GM23338 (cell line): ENCODE measurements at regions not wholly inside any gene's neighbourhood (a gene's known extent, or its start where the extent isn't known, plus 50 kb on each side); places are given as distances from the start of the nearest gene placed in this dataset.

Source experiments
- ATAC-seq: fragments of 200-7000 bp; cut with Tn5 transposase; 3 replicates; pipeline ENCODE4 v1.9.1; 2020
- DNase-seq: peaks from one replicate; pipeline ENCODE4 v3.0.0-alpha.2; 2015; ENCODE audit warnings: low spot score
- H2AFZ ChIP-seq: fragments of 200-600 bp; sonication (generic); 2 replicates; pipeline ENCODE4 v1.8.0; 2016; ENCODE audit warnings: antibody characterized with exemption, mild to moderate bottlenecking, moderate library complexity
- H3F3A ChIP-seq: fragments of 200-600 bp; sonication (generic); replicated peaks from 2 replicates; pipeline ENCODE4 v1.8.0; 2017; ENCODE audit warnings: antibody characterized with exemption, mixed run types, low read depth
- H3K27ac ChIP-seq: fragments of 200-600 bp; sonication (generic); 2 replicates; pipeline ENCODE4 v1.6.1; 2016; ENCODE audit warnings: low read depth
- H3K27me3 ChIP-seq: fragments of 200-600 bp; sonication (generic); 2 replicates; pipeline ENCODE4 v1.8.0; 2016; ENCODE audit warnings: mild to moderate bottlenecking, mixed run types, moderate library complexity; ENCODE audit not compliant: insufficient read depth
- H3K36me3 ChIP-seq: fragments of 200-600 bp; sonication (generic); 2 replicates; pipeline ENCODE4 v1.8.0; 2016; ENCODE audit warnings: mild to moderate bottlenecking; ENCODE audit not compliant: insufficient read depth
- H3K4me1 ChIP-seq: fragments of 200-600 bp; sonication (generic); 2 replicates; pipeline ENCODE4 v1.8.0; 2016; ENCODE audit warnings: mild to moderate bottlenecking, moderate library complexity; ENCODE audit not compliant: insufficient read depth
- H3K4me2 ChIP-seq: fragments of 200-600 bp; sonication (generic); 2 replicates; pipeline ENCODE4 v1.7.1; 2017; ENCODE audit warnings: mixed run types
- H3K4me3 ChIP-seq: fragments of 200-600 bp; sonication (generic); 2 replicates; pipeline ENCODE4 v1.6.1; 2016; ENCODE audit warnings: mixed run types
- H3K79me2 ChIP-seq: fragments of 200-600 bp; sonication (generic); replicated peaks from 2 replicates; pipeline ENCODE4 v1.8.0; 2017; ENCODE audit warnings: mild to moderate bottlenecking; ENCODE audit not compliant: insufficient read depth
- H3K9me2 ChIP-seq: fragments of 200-600 bp; sonication (generic); 2 replicates; pipeline ENCODE4 v1.8.0; 2017; ENCODE audit not compliant: insufficient read depth
- H4K20me1 ChIP-seq: fragments of 200-600 bp; sonication (generic); replicated peaks from 2 replicates; pipeline ENCODE4 v1.8.0; 2017; ENCODE audit warnings: mild to moderate bottlenecking; ENCODE audit not compliant: insufficient read depth
- H3K27ac Mint-ChIP-seq: 2 replicates; pipeline ENCODE4 v1.8.0; 2020; ENCODE audit warnings: inconsistent platforms, mild to moderate bottlenecking, moderate library complexity, mixed read lengths
- H3K27me3 Mint-ChIP-seq: 3 replicates; pipeline ENCODE4 v1.8.0; 2022; ENCODE audit warnings: low read depth, mild to moderate bottlenecking, moderate library complexity, mixed read lengths, inconsistent platforms; ENCODE audit not compliant: insufficient read depth, poor library complexity
- H3K36me3 Mint-ChIP-seq: 3 replicates; pipeline ENCODE4 v1.8.0; 2021; ENCODE audit warnings: low read depth, mild to moderate bottlenecking, inconsistent platforms, moderate library complexity, mixed read lengths
- H3K4me1 Mint-ChIP-seq: 3 replicates; pipeline ENCODE4 v1.8.0; 2020; ENCODE audit warnings: mild to moderate bottlenecking, inconsistent platforms, mixed read lengths
- H3K4me3 Mint-ChIP-seq: 3 replicates; pipeline ENCODE4 v1.8.0; 2021; ENCODE audit warnings: moderate library complexity, mild to moderate bottlenecking, inconsistent platforms, mixed read lengths
- H3K9me3 Mint-ChIP-seq: 3 replicates; pipeline ENCODE4 v1.8.0; 2020; ENCODE audit warnings: moderate library complexity, mild to moderate bottlenecking, inconsistent platforms, mixed read lengths
- CREB1 ChIP-seq: fragments of 250-450 bp; sonication (Bioruptor Pico); IDR thresholded peaks from 2 replicates; pipeline ENCODE4 v1.5.0; 2020; ENCODE audit warnings: low read depth, mild to moderate bottlenecking, moderate library complexity
- EZH2 ChIP-seq: fragments of 200-600 bp; sonication (generic); IDR thresholded peaks from one replicate; pipeline ENCODE4 v1.8.0; 2017; ENCODE audit warnings: antibody characterized with exemption, mild to moderate bottlenecking, low read depth; ENCODE audit not compliant: unreplicated experiment
- EZH2phosphoT487 ChIP-seq: fragments of 200-600 bp; sonication (generic); IDR thresholded peaks from one replicate; pipeline ENCODE4 v1.8.1; 2018; ENCODE audit warnings: antibody characterized with exemption; ENCODE audit not compliant: unreplicated experiment
- POLR2AphosphoS5 ChIP-seq: IDR thresholded peaks from 2 replicates; pipeline ENCODE4 v1.6.1; 2016; ENCODE audit warnings: antibody characterized with exemption, low read depth
- STAT1 ChIP-seq: IDR thresholded peaks from one replicate; pipeline ENCODE4 v1.6.1; 2016; ENCODE audit warnings: antibody characterized with exemption; ENCODE audit not compliant: unreplicated experiment
- ZNF114 ChIP-seq: fragments of 250-450 bp; sonication (Bioruptor Pico); IDR thresholded peaks from 2 replicates; pipeline ENCODE4 v1.5.0; 2020; ENCODE audit warnings: mild to moderate bottlenecking, moderate library complexity
- TF ChIP-seq, protein P1 (sequence below), 2 experiments: fragments of 200-600 bp in 1 of 2; sonication (generic) in 1 of 2; conservative IDR thresholded peaks; 2 replicates each; pipeline versions ENCODE4 v1.5.1 to v1.6.1; 2016 to 2017; ENCODE audit warnings: antibody characterized with exemption in 2 of 2, low read depth in 2 of 2, mild to moderate bottlenecking in 2 of 2, moderate library complexity in 1 of 2
- TF ChIP-seq, protein P2 (sequence below): IDR thresholded peaks from 2 replicates; pipeline ENCODE4 v1.6.1; 2016; ENCODE audit warnings: antibody characterized with exemption

DNA sequence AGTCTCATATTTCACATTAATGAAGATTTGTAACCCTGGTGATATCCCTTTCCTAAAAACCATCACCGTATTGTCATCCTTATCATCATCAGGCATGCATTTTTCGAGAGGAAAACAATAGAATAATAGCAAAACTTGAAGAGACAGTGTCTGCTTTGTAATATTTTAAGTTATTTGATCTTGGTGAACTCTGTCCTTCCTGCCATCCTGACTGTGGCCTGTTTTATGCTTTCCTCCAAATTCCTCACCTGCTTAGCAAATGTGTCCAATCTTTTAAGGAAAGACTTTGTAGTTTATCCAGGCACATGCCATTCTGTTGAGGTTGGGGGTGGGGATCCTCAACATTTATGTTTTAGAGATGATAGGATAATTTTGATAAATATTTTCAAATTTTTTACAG is 306.1 kb upstream of the COL8A1 start (continued):
- TF ChIP-seq, protein P1, sequence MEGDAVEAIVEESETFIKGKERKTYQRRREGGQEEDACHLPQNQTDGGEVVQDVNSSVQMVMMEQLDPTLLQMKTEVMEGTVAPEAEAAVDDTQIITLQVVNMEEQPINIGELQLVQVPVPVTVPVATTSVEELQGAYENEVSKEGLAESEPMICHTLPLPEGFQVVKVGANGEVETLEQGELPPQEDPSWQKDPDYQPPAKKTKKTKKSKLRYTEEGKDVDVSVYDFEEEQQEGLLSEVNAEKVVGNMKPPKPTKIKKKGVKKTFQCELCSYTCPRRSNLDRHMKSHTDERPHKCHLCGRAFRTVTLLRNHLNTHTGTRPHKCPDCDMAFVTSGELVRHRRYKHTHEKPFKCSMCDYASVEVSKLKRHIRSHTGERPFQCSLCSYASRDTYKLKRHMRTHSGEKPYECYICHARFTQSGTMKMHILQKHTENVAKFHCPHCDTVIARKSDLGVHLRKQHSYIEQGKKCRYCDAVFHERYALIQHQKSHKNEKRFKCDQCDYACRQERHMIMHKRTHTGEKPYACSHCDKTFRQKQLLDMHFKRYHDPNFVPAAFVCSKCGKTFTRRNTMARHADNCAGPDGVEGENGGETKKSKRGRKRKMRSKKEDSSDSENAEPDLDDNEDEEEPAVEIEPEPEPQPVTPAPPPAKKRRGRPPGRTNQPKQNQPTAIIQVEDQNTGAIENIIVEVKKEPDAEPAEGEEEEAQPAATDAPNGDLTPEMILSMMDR (conservative IDR thresholded peaks at IDR 0.05; ENCODE audit: low read depth in 2 of 2): no peak
- TF ChIP-seq EZH2: no peak
- TF ChIP-seq, protein P2, sequence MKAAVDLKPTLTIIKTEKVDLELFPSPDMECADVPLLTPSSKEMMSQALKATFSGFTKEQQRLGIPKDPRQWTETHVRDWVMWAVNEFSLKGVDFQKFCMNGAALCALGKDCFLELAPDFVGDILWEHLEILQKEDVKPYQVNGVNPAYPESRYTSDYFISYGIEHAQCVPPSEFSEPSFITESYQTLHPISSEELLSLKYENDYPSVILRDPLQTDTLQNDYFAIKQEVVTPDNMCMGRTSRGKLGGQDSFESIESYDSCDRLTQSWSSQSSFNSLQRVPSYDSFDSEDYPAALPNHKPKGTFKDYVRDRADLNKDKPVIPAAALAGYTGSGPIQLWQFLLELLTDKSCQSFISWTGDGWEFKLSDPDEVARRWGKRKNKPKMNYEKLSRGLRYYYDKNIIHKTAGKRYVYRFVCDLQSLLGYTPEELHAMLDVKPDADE: no peak
- TF ChIP-seq POLR2AphosphoS5: no peak
- no peak for TF ChIP-seq STAT1
- TF ChIP-seq CREB1 (CRISPR knock-in tag): no peak
- no peak for TF ChIP-seq ZNF114 (CRISPR knock-in tag)

DNA sequence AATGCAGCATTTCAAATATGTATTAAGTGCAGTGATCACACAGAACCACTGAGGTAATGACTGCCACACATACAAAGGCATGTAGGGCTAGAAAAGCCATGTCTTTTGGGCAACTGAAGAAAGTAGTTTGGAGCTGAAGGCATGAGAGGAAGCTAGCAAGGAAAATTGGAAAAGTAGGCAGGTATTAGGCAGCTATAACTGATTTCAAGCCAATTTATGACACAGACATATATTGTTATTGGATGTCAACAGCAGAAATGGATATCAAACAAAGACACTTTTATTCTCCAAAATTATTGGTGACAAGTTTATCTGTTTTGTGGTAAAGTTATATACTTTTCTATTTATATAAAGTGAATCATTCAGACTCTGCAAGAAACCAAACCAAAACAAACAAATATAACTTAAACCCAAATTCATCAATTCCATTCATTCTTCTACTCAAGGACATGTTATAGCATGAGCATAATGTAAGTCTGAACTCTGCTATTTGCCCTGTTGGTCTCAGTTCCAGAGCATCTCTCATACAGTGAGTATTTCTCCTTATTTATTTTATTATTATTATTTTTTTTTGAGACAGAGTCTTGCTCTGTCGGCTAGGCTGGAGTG is 307.4 kb upstream of the COL8A1 start:
- Histone ChIP-seq H3K79me2 (no peaks in the 10 kb centered on the region), H3K27me3 (no peaks in the 10 kb centered on the region), H3F3A (no peaks in the 10 kb centered on the region), H3K4me2 (no peak overlapping the region), H3K4me1 (no peaks in the 10 kb centered on the region), H3K4me3 (no peak overlapping the region), H4K20me1 (no peaks in the 10 kb centered on the region), H2AFZ (no peak overlapping the region), H3K27ac (no peak overlapping the region), H3K36me3 (no peaks in the 10 kb centered on the region), H3K9me2 (no peaks in the 10 kb centered on the region)
- Mint-ChIP-seq H3K36me3 (no peaks in the 10 kb centered on the region), H3K27ac (no peak overlapping the region), H3K9me3 (no peaks in the 10 kb centered on the region), H3K27me3 (no peaks in the 10 kb centered on the region), H3K4me1 (no peaks in the 10 kb centered on the region), H3K4me3 (no peak overlapping the region)
- ATAC-seq: no peak
- TF ChIP-seq, protein P1 (conservative IDR thresholded peaks at IDR 0.05; ENCODE audit: low read depth in 2 of 2): no peak
- TF ChIP-seq EZH2 (no peak), EZH2phosphoT487 (no peak), STAT1 (no peak)
- TF ChIP-seq, protein P2: no peak
- no peak for DNase-seq
